ENCODE measurements at regions not wholly inside any gene's neighbourhood (a gene's known extent, or its start where the extent isn't known, plus 50 kb on each side); places are given as distances from the start of the nearest gene placed in this dataset.

- ATAC-seq (ENCODE audit: low FRiP score) (no peak), DNase-seq (ENCODE audit: low spot score) (no peak)
- TF ChIP-seq CTCF (IDR thresholded peaks at IDR 0.05), result no peak
Measured at GRCh38 chr6:81978230-81978629, 225.7 kb upstream of the TENT5A start.

- no peak for TF ChIP-seq CTCF (IDR thresholded peaks at IDR 0.05)
- no peak for DNase-seq (ENCODE audit: low spot score)
- no peak for ATAC-seq (ENCODE audit: low FRiP score)
Measured at GRCh38 chr6:81977486-81977885, 225.0 kb upstream of the TENT5A start.

- ATAC-seq (ENCODE audit: low FRiP score) (no peak), DNase-seq (ENCODE audit: low spot score) (no peak)
Measured at GRCh38 chr6:81969814-81970213, 217.3 kb upstream of the TENT5A start.

GRCh38 chr6:81969011-81969410, 216.5 kb upstream of the TENT5A start:
- ATAC-seq (ENCODE audit: low FRiP score) (no peak), DNase-seq (ENCODE audit: low spot score) (no peak)
- TF ChIP-seq CTCF (IDR thresholded peaks at IDR 0.05), result no peak

More at GRCh38 chr6:81969814-81970213, 217.3 kb upstream of the TENT5A start:
- TF ChIP-seq CTCF (IDR thresholded peaks at IDR 0.05), result no peak

- ATAC-seq (ENCODE audit: low FRiP score) (no peak), DNase-seq (ENCODE audit: low spot score) (no peak)
- TF ChIP-seq CTCF (IDR thresholded peaks at IDR 0.05), result no peak
Measured at GRCh38 chr6:81966968-81967367, 214.5 kb upstream of the TENT5A start.

GRCh38 chr6:81962198-81962597, 209.7 kb upstream of the TENT5A start:
- TF ChIP-seq CTCF (IDR thresholded peaks at IDR 0.05), result no peak
- DNase-seq (ENCODE audit: low spot score) (no peak), ATAC-seq (ENCODE audit: low FRiP score) (no peak)

- no peak for ATAC-seq (ENCODE audit: low FRiP score)
- no peak for DNase-seq (ENCODE audit: low spot score)
- no peak for TF ChIP-seq CTCF (IDR thresholded peaks at IDR 0.05)
Measured at GRCh38 chr6:81950877-81951276, 198.4 kb upstream of the TENT5A start.
